Activated CD8-positive, alpha-beta T cell treated with anti-CD3 and anti-CD28 coated beads for 36 hours (primary cell): ENCODE measurements at regions not wholly inside any gene's neighbourhood (a gene's known extent, or its start where the extent isn't known, plus 50 kb on each side); places are given as distances from the start of the nearest gene placed in this dataset.

ENCODE experiments used
- ATAC-seq: fragments of 200-7000 bp; cut with Tn5 transposase; one replicate; pipeline ENCODE4 v1.10.0; 2021; ENCODE audit warnings: mild to moderate bottlenecking, moderate library complexity
- CTCF ChIA-PET: fragments of 350-600 bp; sonication (Branson Sonifier 250); formaldehyde crosslinking; loops from one replicate; lab custom pipeline; 2021; ENCODE audit warnings: antibody characterized with exemption; lab: Charles Lee
- POLR2A ChIA-PET: fragments of 350-600 bp; sonication (Branson Sonifier 250); formaldehyde crosslinking; loops from one replicate; lab custom pipeline; 2021; ENCODE audit warnings: antibody characterized with exemption; lab: Charles Lee
- DNase-seq: peaks from one replicate; pipeline ENCODE4 v3.0.0-alpha.2; 2020
- H3K27ac Mint-ChIP-seq: one replicate; pipeline ENCODE4 v1.8.0; 2021; ENCODE audit warnings: mild to moderate bottlenecking, mixed read lengths
- H3K27me3 Mint-ChIP-seq: one replicate; pipeline ENCODE4 v1.8.0; 2021; ENCODE audit warnings: mixed read lengths
- H3K36me3 Mint-ChIP-seq: one replicate; pipeline ENCODE4 v1.8.0; 2021; ENCODE audit warnings: low read depth, mixed read lengths
- H3K4me1 Mint-ChIP-seq: one replicate; pipeline ENCODE4 v1.8.0; 2021; ENCODE audit warnings: low read depth, mixed read lengths
- H3K4me3 Mint-ChIP-seq: one replicate; pipeline ENCODE4 v1.8.0; 2021; ENCODE audit warnings: mild to moderate bottlenecking, moderate library complexity, mixed read lengths
- H3K9me3 Mint-ChIP-seq: one replicate; pipeline ENCODE4 v1.8.0; 2021; ENCODE audit warnings: mixed read lengths
- CTCF ChIP-seq: fragments of 200-600 bp; IDR thresholded peaks from one replicate; pipeline ENCODE4 v1.8.0; 2022; ENCODE audit warnings: antibody characterized with exemption, mild to moderate bottlenecking
- intact Hi-C: fragments of 100-400 bp; cut with micrococcal nuclease; formaldehyde crosslinking; loops from one replicate; pipeline ENCODE4 v1.10.0; 2022

GRCh38 chr2:180376066-180376465, 369.0 kb upstream of the CWC22 start:
- ChIA-PET CTCF (no interaction called here), POLR2A (no interaction called here)
- TF ChIP-seq CTCF, result no peak
- H3K9me3 Mint-ChIP-seq, result no peaks in the 10 kb centered on the region
- intact Hi-C loops, result no loop called here
- no peaks in the 10 kb centered on the region for H3K36me3 Mint-ChIP-seq
- no peak for ATAC-seq
- DNase-seq, result no peak
- H3K27ac Mint-ChIP-seq, result no peak overlapping the region
- H3K4me1 Mint-ChIP-seq, result no peaks in the 10 kb centered on the region
- H3K4me3 Mint-ChIP-seq, result no peak overlapping the region
- H3K27me3 Mint-ChIP-seq, result no peaks in the 10 kb centered on the region

GRCh38 chr2:180374502-180375281, 367.6 kb upstream of the CWC22 start:
- Mint-ChIP-seq H3K9me3 (no peaks in the 10 kb centered on the region), H3K27me3 (no peaks in the 10 kb centered on the region), H3K4me3 (no peak overlapping the region), H3K36me3 (no peaks in the 10 kb centered on the region), H3K4me1 (no peaks in the 10 kb centered on the region), H3K27ac (no peak overlapping the region)
- DNase-seq, result no peak
- intact Hi-C loops, result no loop called here
- CTCF ChIA-PET, result no interaction called here
- POLR2A ChIA-PET, result no interaction called here
- TF ChIP-seq CTCF, result no peak
- no peak for ATAC-seq

GRCh38 chr2:180370511-180371205, 363.6 kb upstream of the CWC22 start:
- Mint-ChIP-seq H3K4me3 (no peak overlapping the region), H3K27me3 (no peaks in the 10 kb centered on the region), H3K4me1 (no peaks in the 10 kb centered on the region), H3K27ac (no peak overlapping the region), H3K36me3 (no peaks in the 10 kb centered on the region), H3K9me3 (no peaks in the 10 kb centered on the region)
- POLR2A ChIA-PET, result no interaction called here
- intact Hi-C loops, result no loop called here
- CTCF ChIA-PET, result no interaction called here
- DNase-seq, result no peak
- ATAC-seq, result no peak
- no peak for TF ChIP-seq CTCF

GRCh38 chr2:180368881-180369280, 361.8 kb upstream of the CWC22 start:
- Mint-ChIP-seq H3K27me3 (no peaks in the 10 kb centered on the region), H3K36me3 (no peaks in the 10 kb centered on the region), H3K9me3 (no peaks in the 10 kb centered on the region), H3K4me1 (no peaks in the 10 kb centered on the region), H3K4me3 (no peak overlapping the region), H3K27ac (no peak overlapping the region)
- ChIA-PET POLR2A (no interaction called here), CTCF (no interaction called here)
- TF ChIP-seq CTCF, result no peak
- no peak for DNase-seq
- ATAC-seq, result no peak
- intact Hi-C loops, result no loop called here

GRCh38 chr2:180367815-180368214, 360.7 kb upstream of the CWC22 start:
- no peak for TF ChIP-seq CTCF
- no peak overlapping the region for H3K27ac Mint-ChIP-seq
- no peaks in the 10 kb centered on the region for H3K27me3 Mint-ChIP-seq
- intact Hi-C loops, result no loop called here
- ChIA-PET POLR2A (no interaction called here), CTCF (no interaction called here)
- H3K4me3 Mint-ChIP-seq, result no peak overlapping the region
- no peaks in the 10 kb centered on the region for H3K4me1 Mint-ChIP-seq
- no peaks in the 10 kb centered on the region for H3K36me3 Mint-ChIP-seq
- ATAC-seq (no peak), DNase-seq (no peak)
- H3K9me3 Mint-ChIP-seq, result no peaks in the 10 kb centered on the region
